WTC11 (cell line): ENCODE measurements at regions not wholly inside any gene's neighbourhood (a gene's known extent, or its start where the extent isn't known, plus 50 kb on each side); places are given as distances from the start of the nearest gene placed in this dataset.

Experiments used
- CREB1 ChIP-seq: sonication (generic); formaldehyde crosslinking; IDR thresholded peaks from 2 replicates; pipeline ENCODE4 v1.8.0; 2023; ENCODE audit warnings: mild to moderate bottlenecking, missing genetic modification reagents
- ELF4 ChIP-seq: sonication (generic); formaldehyde crosslinking; IDR thresholded peaks from 2 replicates; pipeline ENCODE4 v1.8.1; 2022; ENCODE audit warnings: low read depth, mild to moderate bottlenecking, moderate library complexity, missing genetic modification reagents
- FOXJ3 ChIP-seq: sonication (generic); formaldehyde crosslinking; IDR thresholded peaks from 2 replicates; pipeline ENCODE4 v1.9.0; 2021; ENCODE audit warnings: missing genetic modification reagents, mild to moderate bottlenecking, borderline replicate concordance
- GABPB1 ChIP-seq: sonication (generic); formaldehyde crosslinking; IDR thresholded peaks from 2 replicates; pipeline ENCODE4 v1.8.1; 2023; ENCODE audit warnings: mild to moderate bottlenecking, missing genetic modification reagents
- JUN ChIP-seq: sonication (generic); formaldehyde crosslinking; IDR thresholded peaks from 2 replicates; pipeline ENCODE4 v1.8.0; 2023; ENCODE audit warnings: mild to moderate bottlenecking, missing genetic modification reagents
- PRDM15 ChIP-seq: sonication (generic); formaldehyde crosslinking; IDR thresholded peaks from 2 replicates; pipeline ENCODE4 v1.8.0; 2022; ENCODE audit warnings: missing genetic modification reagents
- SP1 ChIP-seq: sonication (generic); formaldehyde crosslinking; conservative IDR thresholded peaks from 2 replicates; pipeline ENCODE4 v1.8.1; 2022; ENCODE audit warnings: missing genetic modification reagents
- TEAD4 ChIP-seq: sonication (generic); formaldehyde crosslinking; IDR thresholded peaks from 2 replicates; pipeline ENCODE4 v1.8.0; 2022; ENCODE audit warnings: mild to moderate bottlenecking, missing genetic modification reagents
- ZNF263 ChIP-seq: sonication (generic); formaldehyde crosslinking; IDR thresholded peaks from 2 replicates; pipeline ENCODE4 v1.8.1; 2022; ENCODE audit warnings: low read depth, mild to moderate bottlenecking, moderate library complexity, missing genetic modification reagents
- TF ChIP-seq, protein P1 (sequence below): sonication (generic); formaldehyde crosslinking; IDR thresholded peaks from 2 replicates; pipeline ENCODE4 v1.8.1; 2023; ENCODE audit warnings: mild to moderate bottlenecking, missing genetic modification reagents, moderate library complexity
- TF ChIP-seq, protein P2 (sequence below): fragments of 200-600 bp; IDR thresholded peaks from 2 replicates; pipeline ENCODE4 v1.8.0; 2022; ENCODE audit warnings: antibody characterized with exemption
- TF ChIP-seq, protein P3 (sequence below): fragments of 250-450 bp; sonication (Bioruptor Pico); IDR thresholded peaks from 2 replicates; pipeline ENCODE4 v1.9.0; 2021; ENCODE audit warnings: mild to moderate bottlenecking, borderline replicate concordance
- TF ChIP-seq, protein P4 (sequence below): sonication (generic); formaldehyde crosslinking; IDR thresholded peaks from 2 replicates; pipeline ENCODE4 v1.8.1; 2022; ENCODE audit warnings: mild to moderate bottlenecking, missing genetic modification reagents, moderate library complexity, borderline replicate concordance

- TF ChIP-seq, protein P1, sequence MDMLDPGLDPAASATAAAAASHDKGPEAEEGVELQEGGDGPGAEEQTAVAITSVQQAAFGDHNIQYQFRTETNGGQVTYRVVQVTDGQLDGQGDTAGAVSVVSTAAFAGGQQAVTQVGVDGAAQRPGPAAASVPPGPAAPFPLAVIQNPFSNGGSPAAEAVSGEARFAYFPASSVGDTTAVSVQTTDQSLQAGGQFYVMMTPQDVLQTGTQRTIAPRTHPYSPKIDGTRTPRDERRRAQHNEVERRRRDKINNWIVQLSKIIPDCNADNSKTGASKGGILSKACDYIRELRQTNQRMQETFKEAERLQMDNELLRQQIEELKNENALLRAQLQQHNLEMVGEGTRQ: no peak
- TF ChIP-seq, protein P2, sequence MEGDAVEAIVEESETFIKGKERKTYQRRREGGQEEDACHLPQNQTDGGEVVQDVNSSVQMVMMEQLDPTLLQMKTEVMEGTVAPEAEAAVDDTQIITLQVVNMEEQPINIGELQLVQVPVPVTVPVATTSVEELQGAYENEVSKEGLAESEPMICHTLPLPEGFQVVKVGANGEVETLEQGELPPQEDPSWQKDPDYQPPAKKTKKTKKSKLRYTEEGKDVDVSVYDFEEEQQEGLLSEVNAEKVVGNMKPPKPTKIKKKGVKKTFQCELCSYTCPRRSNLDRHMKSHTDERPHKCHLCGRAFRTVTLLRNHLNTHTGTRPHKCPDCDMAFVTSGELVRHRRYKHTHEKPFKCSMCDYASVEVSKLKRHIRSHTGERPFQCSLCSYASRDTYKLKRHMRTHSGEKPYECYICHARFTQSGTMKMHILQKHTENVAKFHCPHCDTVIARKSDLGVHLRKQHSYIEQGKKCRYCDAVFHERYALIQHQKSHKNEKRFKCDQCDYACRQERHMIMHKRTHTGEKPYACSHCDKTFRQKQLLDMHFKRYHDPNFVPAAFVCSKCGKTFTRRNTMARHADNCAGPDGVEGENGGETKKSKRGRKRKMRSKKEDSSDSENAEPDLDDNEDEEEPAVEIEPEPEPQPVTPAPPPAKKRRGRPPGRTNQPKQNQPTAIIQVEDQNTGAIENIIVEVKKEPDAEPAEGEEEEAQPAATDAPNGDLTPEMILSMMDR: no peak
- TF ChIP-seq GABPB1 (CRISPR knock-in tag) (no peak), JUN (CRISPR knock-in tag) (no peak), CREB1 (CRISPR knock-in tag) (no peak), ZNF263 (CRISPR knock-in tag) (no peak), FOXJ3 (CRISPR knock-in tag) (no peak), ELF4 (CRISPR knock-in tag) (no peak), TEAD4 (CRISPR knock-in tag) (no peak), PRDM15 (no peak), SP1 (CRISPR knock-in tag) (no peak)
- TF ChIP-seq, protein P3, sequence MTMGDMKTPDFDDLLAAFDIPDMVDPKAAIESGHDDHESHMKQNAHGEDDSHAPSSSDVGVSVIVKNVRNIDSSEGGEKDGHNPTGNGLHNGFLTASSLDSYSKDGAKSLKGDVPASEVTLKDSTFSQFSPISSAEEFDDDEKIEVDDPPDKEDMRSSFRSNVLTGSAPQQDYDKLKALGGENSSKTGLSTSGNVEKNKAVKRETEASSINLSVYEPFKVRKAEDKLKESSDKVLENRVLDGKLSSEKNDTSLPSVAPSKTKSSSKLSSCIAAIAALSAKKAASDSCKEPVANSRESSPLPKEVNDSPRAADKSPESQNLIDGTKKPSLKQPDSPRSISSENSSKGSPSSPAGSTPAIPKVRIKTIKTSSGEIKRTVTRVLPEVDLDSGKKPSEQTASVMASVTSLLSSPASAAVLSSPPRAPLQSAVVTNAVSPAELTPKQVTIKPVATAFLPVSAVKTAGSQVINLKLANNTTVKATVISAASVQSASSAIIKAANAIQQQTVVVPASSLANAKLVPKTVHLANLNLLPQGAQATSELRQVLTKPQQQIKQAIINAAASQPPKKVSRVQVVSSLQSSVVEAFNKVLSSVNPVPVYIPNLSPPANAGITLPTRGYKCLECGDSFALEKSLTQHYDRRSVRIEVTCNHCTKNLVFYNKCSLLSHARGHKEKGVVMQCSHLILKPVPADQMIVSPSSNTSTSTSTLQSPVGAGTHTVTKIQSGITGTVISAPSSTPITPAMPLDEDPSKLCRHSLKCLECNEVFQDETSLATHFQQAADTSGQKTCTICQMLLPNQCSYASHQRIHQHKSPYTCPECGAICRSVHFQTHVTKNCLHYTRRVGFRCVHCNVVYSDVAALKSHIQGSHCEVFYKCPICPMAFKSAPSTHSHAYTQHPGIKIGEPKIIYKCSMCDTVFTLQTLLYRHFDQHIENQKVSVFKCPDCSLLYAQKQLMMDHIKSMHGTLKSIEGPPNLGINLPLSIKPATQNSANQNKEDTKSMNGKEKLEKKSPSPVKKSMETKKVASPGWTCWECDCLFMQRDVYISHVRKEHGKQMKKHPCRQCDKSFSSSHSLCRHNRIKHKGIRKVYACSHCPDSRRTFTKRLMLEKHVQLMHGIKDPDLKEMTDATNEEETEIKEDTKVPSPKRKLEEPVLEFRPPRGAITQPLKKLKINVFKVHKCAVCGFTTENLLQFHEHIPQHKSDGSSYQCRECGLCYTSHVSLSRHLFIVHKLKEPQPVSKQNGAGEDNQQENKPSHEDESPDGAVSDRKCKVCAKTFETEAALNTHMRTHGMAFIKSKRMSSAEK (CRISPR knock-in tag): no peak
- TF ChIP-seq, protein P4, sequence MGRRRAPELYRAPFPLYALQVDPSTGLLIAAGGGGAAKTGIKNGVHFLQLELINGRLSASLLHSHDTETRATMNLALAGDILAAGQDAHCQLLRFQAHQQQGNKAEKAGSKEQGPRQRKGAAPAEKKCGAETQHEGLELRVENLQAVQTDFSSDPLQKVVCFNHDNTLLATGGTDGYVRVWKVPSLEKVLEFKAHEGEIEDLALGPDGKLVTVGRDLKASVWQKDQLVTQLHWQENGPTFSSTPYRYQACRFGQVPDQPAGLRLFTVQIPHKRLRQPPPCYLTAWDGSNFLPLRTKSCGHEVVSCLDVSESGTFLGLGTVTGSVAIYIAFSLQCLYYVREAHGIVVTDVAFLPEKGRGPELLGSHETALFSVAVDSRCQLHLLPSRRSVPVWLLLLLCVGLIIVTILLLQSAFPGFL (CRISPR knock-in tag): no peak
These were observed 75.7 kb upstream of the ADGRL4 start for GRCh38 chr1:79082233-79082632.
